HG03378 (cell line): ENCODE measurements at regions not wholly inside any gene's neighbourhood (a gene's known extent, or its start where the extent isn't known, plus 50 kb on each side); places are given as distances from the start of the nearest gene placed in this dataset.

ENCODE experiments used
- ATAC-seq: cut with Tn5 transposase; IDR thresholded peaks from one replicate; pipeline ENCODE4 v1.9.1; 2021; ENCODE audit warnings: mild to moderate bottlenecking, moderate library complexity; ENCODE audit not compliant: unreplicated experiment

DNA sequence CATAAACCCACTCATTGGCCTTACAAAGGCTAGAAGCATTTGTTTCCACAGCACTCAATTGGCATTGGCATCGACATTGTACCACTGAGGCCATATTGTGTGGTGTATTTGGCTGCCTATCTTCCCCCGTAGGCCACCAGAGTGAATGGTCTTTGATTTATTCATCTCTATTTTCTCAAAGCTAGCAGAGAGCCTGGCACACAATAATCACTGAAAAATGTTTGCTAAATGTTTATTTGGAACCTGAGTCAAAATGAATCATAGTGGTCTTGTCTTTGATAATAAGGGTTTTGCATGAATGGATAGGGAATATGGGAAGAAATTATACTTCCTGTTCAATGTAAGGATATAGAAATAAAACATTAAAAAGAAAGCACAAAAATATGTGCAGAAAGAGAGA lies 107.3 kb upstream of the SLC8A1 start:
- no peak for ATAC-seq

DNA sequence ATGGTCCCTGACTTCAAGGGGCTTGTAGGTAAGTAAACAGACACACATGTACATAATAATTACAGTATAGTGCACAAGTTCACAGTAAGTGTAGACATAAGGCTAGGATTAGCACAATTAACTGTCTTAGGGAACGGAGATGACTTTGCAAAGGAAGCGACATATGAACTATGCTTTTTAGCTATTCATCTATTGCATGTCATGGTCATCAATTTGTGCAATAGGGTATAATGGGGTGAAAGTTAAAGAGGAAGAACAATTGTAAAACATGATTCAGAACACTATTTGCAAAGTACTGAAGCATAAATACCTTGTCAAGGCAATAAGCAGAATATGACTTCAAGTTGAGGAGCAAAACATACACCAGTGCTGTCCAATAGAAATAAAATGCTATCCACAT lies 112.3 kb upstream of the SLC8A1 start:
- ATAC-seq, result no peak

DNA sequence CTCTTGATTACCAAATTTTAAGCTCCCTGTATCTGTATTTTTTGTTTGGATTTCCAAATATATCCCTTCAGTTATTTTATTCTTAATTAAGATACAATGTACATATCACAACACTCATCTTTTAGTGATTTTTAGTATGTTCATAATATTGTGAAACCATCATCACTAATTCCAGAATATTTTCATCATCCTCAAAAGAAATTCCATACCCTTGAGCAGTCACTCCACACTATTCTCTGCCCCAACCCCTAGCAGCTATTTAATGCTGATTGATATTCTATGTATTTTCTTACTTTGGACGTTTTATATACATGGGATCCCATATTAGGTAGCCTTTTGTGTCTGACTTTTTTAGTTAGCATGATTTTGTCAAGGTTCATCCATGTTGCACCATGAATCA lies 127.4 kb upstream of the SLC8A1 start:
- no peak for ATAC-seq

DNA sequence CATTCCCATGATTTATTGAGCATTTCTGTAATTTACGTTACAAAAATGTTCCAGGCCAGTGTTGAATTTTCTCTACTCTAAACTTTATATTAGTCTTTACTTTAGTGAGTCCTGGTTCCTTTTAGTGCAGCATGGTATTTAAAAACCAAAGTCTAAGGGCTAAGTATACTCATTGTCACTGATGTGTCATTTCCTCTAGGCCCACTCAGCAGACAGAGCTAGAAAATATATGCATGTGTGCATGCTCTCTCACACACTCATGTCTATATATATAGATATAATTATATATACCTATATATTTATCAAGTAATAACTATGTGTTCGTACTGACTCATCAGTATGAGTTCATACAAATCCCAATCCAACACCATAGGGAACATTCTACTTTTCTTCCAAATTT lies 132.5 kb upstream of the SLC8A1 start:
- ATAC-seq, result no peak

DNA sequence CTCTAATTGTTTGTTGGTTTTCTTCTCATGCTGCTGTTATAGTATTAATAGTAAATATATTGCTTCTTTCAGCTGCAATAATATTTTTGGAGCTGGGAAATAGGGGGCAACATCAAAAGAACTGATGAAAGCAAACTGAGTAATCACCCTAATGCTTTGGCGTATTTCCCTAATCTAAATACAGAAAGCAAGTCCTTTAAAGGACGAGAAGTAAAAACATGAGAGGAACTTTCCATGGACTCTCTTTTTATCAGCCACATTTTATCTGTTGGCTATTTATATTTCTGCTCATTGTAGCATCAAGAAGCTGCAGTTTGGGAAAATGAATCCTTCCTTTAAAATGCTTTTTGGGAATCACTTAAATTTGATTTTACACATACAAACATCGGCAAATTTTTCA lies 139.9 kb upstream of the SLC8A1 start:
- ATAC-seq, result no peak

DNA sequence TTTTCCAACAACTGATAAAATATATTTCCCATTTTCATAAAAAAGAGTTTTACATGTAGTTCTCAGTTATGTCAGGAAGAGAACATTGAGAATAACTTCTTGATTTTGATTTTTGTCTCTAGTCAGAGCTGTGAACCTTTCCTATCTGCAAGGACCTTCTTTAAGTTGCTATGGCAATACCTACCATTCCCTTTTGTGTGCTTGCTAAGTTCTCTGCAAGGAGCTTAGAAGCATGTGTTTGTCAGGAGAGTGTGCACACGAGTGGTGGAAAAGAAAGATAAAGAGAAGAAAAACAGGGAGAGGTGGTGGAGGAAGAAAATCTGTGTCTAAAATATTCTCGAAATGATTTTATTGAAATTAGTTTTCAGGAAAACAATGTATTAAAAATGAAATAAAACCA lies 140.3 kb upstream of the SLC8A1 start:
- ATAC-seq, result no peak

DNA sequence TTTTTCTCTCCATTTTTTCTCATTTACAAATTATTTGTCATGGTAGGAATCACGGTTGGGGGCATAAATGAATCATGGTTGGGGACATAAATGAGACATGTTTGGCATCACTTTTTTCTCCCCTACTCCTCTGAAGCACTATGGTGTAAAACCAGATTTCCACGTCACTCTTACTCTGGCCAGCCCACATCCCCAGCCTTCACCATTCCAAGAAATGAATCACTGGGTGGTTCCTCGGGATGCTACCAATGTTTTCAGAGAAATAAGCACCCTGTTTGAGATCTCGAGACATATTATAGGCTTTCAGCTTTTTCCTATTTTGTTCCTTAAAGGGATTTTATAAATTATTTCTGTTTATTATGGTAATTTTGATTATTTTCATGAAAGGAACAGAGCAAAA lies 155.0 kb upstream of the SLC8A1 start:
- ATAC-seq, result no peak

DNA sequence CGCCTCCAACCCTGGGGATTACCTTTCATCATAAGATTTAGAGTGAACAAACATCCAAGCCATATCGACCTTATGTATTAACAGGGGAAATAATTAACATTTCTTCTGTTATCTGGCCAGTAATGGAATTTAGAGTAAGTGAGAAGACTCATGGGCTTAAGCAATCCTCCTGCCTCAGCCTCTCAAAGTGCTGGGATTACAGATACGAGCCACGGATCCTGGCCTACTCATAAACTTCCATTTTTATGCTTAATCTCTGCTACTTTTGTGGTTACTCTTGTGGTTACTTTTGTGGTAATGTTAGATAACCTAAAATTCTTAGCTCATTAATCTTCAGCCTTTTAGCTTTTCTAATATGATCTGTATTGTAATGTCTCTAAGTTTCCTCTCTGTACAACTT lies 159.3 kb upstream of the SLC8A1 start:
- no peak for ATAC-seq

DNA sequence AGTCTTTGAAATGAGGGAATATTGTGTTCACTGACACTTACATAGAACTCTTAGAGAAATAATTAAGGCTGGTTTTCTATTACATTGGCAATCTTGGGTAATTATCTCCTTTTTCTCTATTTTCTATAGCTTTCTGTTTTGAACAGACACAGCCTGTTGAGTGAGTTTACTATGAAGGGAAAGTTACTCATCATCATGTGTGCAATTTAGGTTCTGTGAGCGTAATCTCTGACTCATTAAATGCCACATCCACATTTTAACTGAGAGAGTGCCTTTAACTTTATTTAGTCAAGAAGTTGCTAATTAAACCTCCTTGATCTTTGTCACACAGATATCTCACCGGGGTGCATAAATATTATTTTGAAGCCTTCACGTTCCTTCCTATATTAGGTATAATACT lies 174.0 kb upstream of the SLC8A1 start:
- no peak for ATAC-seq

DNA sequence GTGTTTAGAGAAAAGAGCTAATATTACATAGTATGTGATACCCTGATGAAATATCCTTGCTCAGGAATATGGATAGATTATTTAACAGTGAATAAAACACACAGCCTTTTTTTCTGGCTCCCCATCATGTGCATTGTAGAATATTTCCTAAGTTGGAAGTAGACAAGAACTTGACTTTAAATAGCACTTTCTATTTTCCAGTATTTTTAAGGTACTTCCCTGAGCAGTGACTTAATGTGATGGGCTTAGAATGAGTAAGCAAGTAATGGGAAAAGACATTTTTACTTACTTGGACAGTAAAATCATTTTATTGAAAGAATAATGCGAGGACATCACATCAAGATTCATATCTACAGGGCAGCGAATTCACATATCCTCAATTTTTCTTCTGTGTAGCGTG lies 176.7 kb upstream of the SLC8A1 start:
- no peak for ATAC-seq

DNA sequence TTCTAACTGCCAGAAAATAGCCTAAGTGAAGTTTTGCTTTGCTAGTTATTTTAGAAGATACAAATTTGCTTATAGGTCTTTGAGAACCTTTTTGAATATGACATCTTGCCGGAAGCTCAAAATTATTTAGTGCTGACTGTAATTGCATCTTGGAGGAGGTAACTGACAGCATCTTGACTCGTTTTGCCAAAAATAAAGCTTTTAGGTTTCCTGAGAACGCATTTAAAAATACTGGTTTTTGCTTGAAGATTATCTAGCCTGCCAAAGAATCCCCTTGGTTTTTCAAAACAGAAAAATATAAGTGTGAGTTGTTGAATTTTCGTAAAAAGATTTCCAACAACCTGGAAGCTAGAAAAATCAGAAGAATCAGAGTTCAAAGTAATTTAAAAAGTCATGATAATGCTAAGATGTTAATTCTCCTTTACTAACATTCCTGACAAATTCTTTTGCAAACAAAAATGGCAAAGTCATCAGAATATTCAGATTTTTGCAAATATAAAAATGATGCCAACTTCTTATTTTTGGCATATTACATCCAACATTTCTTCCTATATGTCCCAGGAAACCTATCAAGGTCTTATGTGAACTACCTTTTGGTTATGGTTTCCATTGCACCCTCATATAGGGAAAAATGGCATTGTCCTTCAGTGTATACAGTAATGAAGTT lies 178.0 kb upstream of the SLC8A1 start:
- no peak for ATAC-seq

DNA sequence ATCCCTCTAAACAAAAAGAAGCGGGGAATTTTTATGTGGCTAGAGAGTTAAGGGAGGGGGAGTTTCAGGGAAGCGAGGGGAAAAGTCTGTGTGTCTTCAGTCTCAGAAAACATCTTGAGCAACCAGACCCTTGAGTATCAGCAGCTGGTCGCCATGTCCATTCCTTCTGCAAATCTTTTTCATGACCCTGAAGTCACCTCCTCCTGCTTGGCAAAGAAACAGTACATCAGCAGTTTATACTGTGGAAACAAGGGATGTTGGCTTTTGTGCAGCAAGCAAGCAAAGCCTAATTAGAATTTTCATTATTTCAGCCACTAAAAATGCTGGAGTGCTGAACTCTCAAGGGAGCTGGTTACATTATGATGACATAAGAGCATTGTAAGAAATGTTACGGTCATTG lies 187.4 kb upstream of the SLC8A1 start:
- no peak for ATAC-seq

DNA sequence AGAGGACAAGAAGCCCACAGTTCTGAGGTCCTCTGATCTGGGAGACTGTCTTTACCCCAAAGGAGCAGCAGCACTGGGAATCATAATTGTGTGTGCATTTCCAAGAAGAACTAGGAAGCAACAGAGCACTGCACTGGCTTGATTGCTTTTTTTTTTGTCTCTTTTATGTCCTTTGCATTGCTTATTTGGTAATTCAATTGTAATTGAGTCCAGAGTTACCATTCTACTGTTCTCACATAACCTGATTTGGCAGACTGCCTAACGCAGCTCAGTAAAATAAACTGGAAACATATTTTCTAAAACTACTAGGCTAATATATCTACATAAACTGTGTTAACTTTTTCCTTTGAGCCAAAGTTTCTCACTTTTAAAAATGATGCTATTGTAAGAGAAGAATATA lies 190.3 kb upstream of the SLC8A1 start:
- no peak for ATAC-seq

DNA sequence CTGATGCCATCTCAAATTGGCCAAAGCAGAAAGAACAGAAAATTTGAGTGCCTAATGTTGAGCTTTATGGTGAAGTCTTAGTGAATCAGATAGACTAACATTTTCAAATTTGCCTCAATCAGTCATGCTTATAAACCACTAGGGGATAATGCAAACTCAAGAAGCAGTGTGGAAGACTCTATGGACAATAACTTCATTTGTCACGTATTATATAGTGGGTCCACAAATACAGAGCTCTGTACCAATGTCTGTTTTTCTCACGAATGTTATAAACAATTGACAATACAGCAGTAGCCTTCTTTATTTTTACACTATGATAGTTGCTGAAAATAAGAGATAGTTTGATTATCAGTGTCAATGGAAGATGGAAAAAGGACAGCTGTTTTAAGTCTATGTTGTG lies 190.8 kb upstream of the SLC8A1 start:
- ATAC-seq, result no peak

DNA sequence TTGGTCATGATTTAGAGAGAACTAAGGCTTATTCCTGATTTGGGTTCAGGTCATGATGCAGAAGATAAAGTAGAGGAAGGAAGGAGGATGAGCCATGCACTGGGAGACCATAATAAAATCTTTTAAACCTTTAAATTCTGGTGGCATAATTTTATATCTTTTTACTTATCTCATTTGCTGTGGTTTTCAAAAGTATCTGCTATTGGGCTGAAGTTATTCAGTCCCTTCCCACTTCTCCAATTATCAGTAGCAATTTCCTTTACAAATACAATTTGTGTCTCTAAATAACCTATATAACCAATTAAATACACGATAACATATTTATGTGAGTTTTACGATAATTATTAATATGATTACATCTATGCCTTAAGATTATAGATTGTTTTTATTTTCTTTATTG lies 194.8 kb upstream of the SLC8A1 start:
- ATAC-seq, result no peak

DNA sequence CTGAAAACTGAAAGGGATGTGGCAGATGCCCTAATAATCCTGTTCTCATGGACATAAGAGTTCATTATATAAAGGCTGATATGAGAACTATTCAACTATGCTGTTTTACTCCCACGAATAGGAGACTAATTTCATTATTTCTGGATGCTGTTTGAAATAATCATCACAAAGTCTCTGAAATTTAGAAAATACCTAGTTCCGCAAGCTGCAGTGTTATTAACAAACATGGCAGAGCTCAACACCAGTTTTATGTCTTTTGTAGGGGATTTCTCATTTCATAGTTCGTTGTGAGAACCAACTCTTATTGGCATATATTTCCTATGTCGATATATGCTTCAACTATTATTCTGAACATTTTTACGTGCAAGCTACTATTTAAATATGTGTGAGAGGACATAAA lies 200.3 kb upstream of the SLC8A1 start:
- ATAC-seq, result no peak

DNA sequence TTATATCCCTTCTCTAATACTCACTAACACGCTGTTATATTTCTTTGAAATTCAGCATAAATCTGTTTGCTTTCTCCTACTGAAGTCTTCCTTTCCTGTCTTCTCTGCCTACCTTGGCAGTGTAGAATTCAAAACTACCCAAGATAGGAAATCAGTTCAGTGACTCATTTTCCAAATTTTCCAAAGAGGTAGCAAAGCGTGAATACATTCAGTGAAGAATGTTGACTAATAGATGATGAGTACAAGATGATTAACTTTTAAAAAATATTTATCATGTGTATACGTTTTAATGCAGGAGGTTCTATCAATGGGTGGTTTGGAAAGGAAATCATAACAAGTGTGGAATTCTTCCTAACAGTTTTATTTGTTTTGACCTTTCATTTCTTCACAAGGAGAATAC lies 201.9 kb upstream of the SLC8A1 start:
- ATAC-seq, result no peak

DNA sequence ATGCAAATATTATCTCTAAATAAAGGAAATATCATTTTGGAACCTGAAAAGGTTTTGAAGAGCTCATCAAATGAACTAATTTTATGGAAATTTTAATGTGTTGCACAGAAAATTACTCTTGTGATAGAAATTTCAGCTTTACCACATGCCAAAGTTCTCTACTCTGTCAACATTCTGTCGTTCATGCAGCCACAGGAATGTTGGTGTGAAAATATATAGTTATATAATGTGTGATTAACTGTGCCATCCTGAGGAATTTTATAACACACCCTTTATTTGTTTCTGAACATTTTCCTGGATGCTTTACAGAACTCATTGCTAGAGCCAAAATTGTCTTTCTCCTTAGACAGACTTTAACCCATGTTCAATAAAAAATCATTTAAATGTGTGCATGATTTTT lies 202.5 kb upstream of the SLC8A1 start:
- no peak for ATAC-seq

DNA sequence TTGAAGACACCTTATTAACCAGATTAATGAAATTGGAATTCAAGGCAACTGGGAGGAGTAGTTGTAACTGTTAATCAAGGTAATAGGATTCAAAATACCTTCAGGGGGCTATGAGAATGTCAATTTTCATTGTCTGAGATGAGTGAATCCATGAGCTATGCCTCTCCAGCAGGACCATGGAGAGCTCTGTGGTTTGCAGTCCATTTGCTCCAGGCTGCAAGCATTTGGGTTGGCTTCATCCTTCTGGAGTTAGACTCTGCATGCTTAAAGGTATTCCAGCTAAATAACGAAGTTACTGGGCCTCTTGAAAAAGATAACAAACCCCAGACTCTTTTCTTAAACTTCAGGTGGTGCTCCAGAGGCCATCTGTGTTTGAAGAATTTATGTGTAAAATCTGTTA lies 207.1 kb upstream of the SLC8A1 start:
- no peak for ATAC-seq

DNA sequence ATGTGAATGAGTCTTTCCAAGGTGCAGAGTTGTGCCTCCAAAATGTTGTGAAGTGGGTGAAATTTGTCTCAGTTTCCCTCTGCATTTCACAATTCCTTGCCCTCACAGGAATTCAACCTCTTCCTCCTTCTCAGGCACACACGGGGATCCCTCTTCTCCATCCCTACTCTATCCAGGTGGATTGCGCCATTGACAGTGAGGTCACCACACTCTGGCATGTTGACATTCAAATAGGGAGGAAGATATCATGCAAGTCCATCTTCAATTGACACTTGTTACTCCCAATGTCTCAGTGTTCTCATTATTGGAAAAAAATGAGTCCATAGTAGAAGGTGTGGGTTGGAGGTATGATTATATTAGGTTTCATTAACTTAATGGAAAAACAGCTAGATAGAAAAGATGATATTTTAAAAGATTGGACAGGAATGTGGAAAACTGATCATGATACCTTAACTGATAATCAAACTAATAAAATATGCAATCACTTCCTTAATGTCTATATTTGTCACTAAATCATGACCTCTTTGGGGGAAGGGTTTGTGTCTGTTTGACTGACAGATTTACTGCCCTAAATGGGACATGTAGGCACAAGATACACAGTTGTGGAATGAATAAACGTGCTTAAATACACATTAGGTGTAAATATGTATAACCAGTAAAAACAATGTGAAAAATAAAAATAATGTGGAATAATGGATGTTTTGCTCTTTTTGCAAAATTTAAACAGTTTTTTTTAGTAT lies 213.8 kb upstream of the SLC8A1 start:
- no peak for ATAC-seq

DNA sequence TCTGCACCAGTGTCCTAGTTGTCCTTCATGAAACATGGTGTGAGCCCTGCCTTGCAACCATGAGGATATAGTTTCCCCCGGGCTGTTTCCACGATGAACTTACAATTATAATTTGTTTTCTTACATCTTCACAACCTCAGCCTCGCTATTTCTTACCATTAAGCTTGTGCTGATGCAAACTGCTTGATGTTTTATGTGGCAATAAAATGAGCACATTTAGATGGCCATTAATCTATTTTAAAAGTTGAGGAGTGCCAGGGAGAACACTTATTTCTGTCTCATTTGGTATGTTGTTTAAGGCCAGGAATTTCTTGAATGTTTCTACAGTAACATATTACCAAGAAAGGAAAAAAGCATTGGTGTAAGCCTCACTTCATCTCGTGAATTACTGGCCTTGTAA lies 214.5 kb upstream of the SLC8A1 start:
- ATAC-seq, result no peak

DNA sequence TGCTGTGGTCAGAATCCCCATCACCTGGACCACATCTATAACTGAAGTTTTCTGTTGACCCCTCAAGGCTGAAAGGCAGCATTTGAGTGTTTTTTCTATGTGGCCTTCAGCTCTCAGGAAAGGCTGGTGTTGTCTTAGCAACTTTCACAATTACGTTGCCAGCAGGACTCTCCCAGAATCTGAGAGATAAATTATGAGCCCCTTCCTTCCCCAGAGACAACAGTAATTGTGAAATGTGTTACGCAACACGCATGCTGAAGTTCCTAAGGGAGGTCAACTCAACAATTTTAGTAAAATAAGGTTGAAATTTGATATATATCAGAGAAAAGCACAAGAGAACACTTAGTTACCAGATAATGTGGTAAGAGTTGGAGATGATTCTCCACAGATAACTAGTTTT lies 216.5 kb upstream of the SLC8A1 start:
- ATAC-seq, result no peak
